Common myeloid progenitor, CD34-positive (primary cell): ENCODE measurements at regions not wholly inside any gene's neighbourhood (a gene's known extent, or its start where the extent isn't known, plus 50 kb on each side); places are given as distances from the start of the nearest gene placed in this dataset.

Experiments used
- CTCF ChIA-PET: fragments of 350-600 bp; sonication (Branson Sonifier 250); formaldehyde crosslinking; loops from one replicate; lab custom pipeline; 2021; ENCODE audit warnings: antibody characterized with exemption; lab: Charles Lee
- POLR2A ChIA-PET: fragments of 350-600 bp; sonication (Branson Sonifier 250); formaldehyde crosslinking; loops from one replicate; lab custom pipeline; 2021; ENCODE audit warnings: antibody characterized with exemption; lab: Charles Lee
- DNase-seq, 3 donors: peaks; one replicate each; pipeline versions ENCODE4 v3.0.0 to v3.0.0-alpha.2; 2013
- H3K27ac ChIP-seq, 2 experiments: 1 replicate in 1 of 2; 2 replicates in 1 of 2; pipeline ENCODE4 v1.7.0; 2013; ENCODE audit warnings: inconsistent platforms in 2 of 2, low read length in 2 of 2, mild to moderate bottlenecking in 2 of 2, low read depth in 1 of 2, moderate library complexity in 1 of 2; ENCODE audit not compliant: severe bottlenecking in 2 of 2, insufficient read depth in 1 of 2, poor library complexity in 1 of 2
- H3K27me3 ChIP-seq, 5 experiments: replicated peaks in 2 of 5; 1 replicate in 3 of 5; 2 replicates in 2 of 5; pipeline versions ENCODE4 v1.6.1 to v1.7.0; 2013; ENCODE audit warnings: low read length in 4 of 5, mild to moderate bottlenecking in 2 of 5, moderate library complexity in 2 of 5, inconsistent platforms in 1 of 5; ENCODE audit not compliant: insufficient read depth in 5 of 5, control insufficient read depth in 4 of 5
- H3K36me3 ChIP-seq, 4 experiments: 1 replicate in 2 of 4; 2 replicates in 2 of 4; pipeline versions ENCODE4 v1.6.1 to v1.7.0; 2013; ENCODE audit warnings: low read length in 3 of 4, control low read depth in 1 of 4, mild to moderate bottlenecking in 1 of 4; ENCODE audit not compliant: control insufficient read depth in 4 of 4, insufficient read depth in 4 of 4
- H3K4me1 ChIP-seq, 4 experiments: 1 replicate in 3 of 4; 2 replicates in 1 of 4; pipeline versions ENCODE4 v1.6.1 to v1.7.1; 2013; ENCODE audit warnings: low read length in 3 of 4, mild to moderate bottlenecking in 3 of 4, control low read depth in 1 of 4, inconsistent platforms in 1 of 4, moderate library complexity in 1 of 4; ENCODE audit not compliant: control insufficient read depth in 4 of 4, insufficient read depth in 4 of 4; ENCODE audit errors: control extremely low read depth in 1 of 4
- H3K4me3 ChIP-seq, 7 experiments: 1 replicate in 4 of 7; 2 replicates in 3 of 7; pipeline versions ENCODE4 v1.5.1 to v1.7.0; 2013; ENCODE audit warnings: mild to moderate bottlenecking in 7 of 7, low read length in 6 of 7, moderate library complexity in 6 of 7, inconsistent platforms in 2 of 7, low read depth in 2 of 7, control low read depth in 1 of 7; ENCODE audit not compliant: insufficient read depth in 4 of 7, control insufficient read depth in 1 of 7; ENCODE audit errors: extremely low read depth in 1 of 7
- H3K9me3 ChIP-seq, 5 experiments: 1 replicate in 4 of 5; 2 replicates in 1 of 5; pipeline versions ENCODE4 v1.6.1 to v1.7.1; 2013; ENCODE audit warnings: low read length in 4 of 5, mild to moderate bottlenecking in 2 of 5, inconsistent platforms in 1 of 5, low read depth in 1 of 5, moderate library complexity in 1 of 5; ENCODE audit not compliant: control insufficient read depth in 4 of 5, insufficient read depth in 2 of 5; ENCODE audit errors: control extremely low read depth in 1 of 5
- WGBS: methylation state at CpG from one replicate; pipeline ENCODE4 v1.1.5; 2013; ENCODE audit not compliant: insufficient coverage; 5-methylcytosine and 5-hydroxymethylcytosine counted together

- H3K4me1 ChIP-seq = no peaks in the 10 kb centered on the region
- ChIA-PET POLR2A (no interaction called here), CTCF (no interaction called here)
- H3K4me3 ChIP-seq = no peak overlapping the region
- H3K27ac ChIP-seq = no peak overlapping the region
- 81% methylated on average over 4 of the region's 5 CpGs for whole genome bisulfite sequencing
- H3K27me3 ChIP-seq = peaks cover 0 to 7% (median 4%) of the 10 kb centered on the region in 5 experiments
- no peak for DNase-seq
- no peaks in the 10 kb centered on the region for H3K36me3 ChIP-seq
- no peaks in the 10 kb centered on the region for H3K9me3 ChIP-seq
Measured at GRCh38 chr6:128724738-128725137, 158.2 kb upstream of the LAMA2 start.

DNA sequence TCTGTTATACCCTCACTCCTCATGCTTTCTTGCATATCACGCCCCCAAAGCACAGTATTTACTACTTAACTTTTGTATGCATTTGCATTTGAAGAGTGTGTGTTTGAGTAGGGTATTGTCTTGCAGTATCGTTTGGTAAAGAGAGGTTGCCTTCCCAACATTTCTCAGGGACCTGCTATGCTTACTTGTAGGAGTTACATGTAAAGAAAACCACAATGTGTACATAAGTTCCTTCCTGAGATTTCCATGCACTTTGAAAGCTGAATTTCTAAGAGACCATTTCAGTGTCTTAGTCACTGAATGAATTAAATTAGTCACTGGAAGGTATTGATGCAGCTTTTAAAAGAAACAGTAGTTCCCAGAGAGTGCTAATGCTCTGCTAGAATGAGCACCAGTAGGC lies 159.3 kb upstream of the LAMA2 start:
- no peaks in the 10 kb centered on the region for H3K4me1 ChIP-seq
- CTCF ChIA-PET = no interaction called here
- no peak overlapping the region for H3K4me3 ChIP-seq
- H3K36me3 ChIP-seq = no peaks in the 10 kb centered on the region
- peaks cover 0 to 7% (median 4%) of the 10 kb centered on the region in 5 experiments for H3K27me3 ChIP-seq
- no peaks in the 10 kb centered on the region for H3K9me3 ChIP-seq
- DNase-seq = no peak
- POLR2A ChIA-PET = no interaction called here
- H3K27ac ChIP-seq = no peak overlapping the region
- 40% methylated on average over 1 of the region's 2 CpGs for WGBS

GRCh38 chr6:128720891-128721290 lies 162.0 kb upstream of the LAMA2 start:
- Histone ChIP-seq H3K4me1 (no peaks in the 10 kb centered on the region), H3K36me3 (no peaks in the 10 kb centered on the region), H3K27ac (no peak overlapping the region), H3K27me3 (peaks cover 0 to 5% (median 4%) of the 10 kb centered on the region in 5 experiments), H3K9me3 (no peaks in the 10 kb centered on the region), H3K4me3 (no peak overlapping the region)
- ChIA-PET POLR2A (no interaction called here), CTCF (no interaction called here)
- no peak for DNase-seq
- WGBS = no CpG with 5 or more reads among the region's 2 CpGs

GRCh38 chr6:128719786-128720185 lies 163.2 kb upstream of the LAMA2 start:
- no peak for DNase-seq
- Histone ChIP-seq H3K4me3 (no peak overlapping the region), H3K27ac (no peak overlapping the region), H3K4me1 (no peaks in the 10 kb centered on the region), H3K36me3 (no peaks in the 10 kb centered on the region), H3K27me3 (peaks cover 0 to 4% (median 2%) of the 10 kb centered on the region in 5 experiments), H3K9me3 (no peaks in the 10 kb centered on the region)
- POLR2A ChIA-PET = no interaction called here
- CTCF ChIA-PET = no interaction called here
- WGBS = 100% methylated on average over 1 of the region's 3 CpGs

GRCh38 chr6:128713461-128713860 lies 169.5 kb upstream of the LAMA2 start:
- H3K4me1 ChIP-seq = no peaks in the 10 kb centered on the region
- H3K36me3 ChIP-seq = no peaks in the 10 kb centered on the region
- H3K9me3 ChIP-seq = no peaks in the 10 kb centered on the region
- no peaks in the 10 kb centered on the region for H3K27me3 ChIP-seq
- no peak overlapping the region for H3K4me3 ChIP-seq
- CTCF ChIA-PET = no interaction called here
- POLR2A ChIA-PET = no interaction called here
- no CpG with 5 or more reads among the region's 2 CpGs for WGBS
- H3K27ac ChIP-seq = no peak overlapping the region
- DNase-seq = no peak

- CTCF ChIA-PET = no interaction called here
Measured at GRCh38 chr6:128712898-128713297, 170.0 kb upstream of the LAMA2 start.

DNA sequence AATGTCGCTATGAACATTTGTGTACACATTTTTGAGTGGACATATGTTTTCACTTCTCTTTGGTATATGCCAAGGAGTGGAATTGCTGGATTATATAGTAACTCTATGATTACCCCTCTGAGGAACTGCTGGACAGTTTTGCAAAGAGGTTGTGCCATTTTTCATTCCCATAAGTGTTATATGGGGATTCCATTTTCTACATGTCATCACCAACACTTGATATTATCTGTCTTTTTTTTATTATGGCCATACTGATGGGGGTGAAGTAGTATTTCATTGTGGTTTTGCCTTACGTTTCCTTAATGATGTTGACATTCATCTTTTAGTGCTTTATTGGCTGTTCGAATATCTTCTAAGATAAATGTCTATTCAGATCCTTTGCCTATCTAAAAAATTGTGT lies 171.8 kb upstream of the LAMA2 start:
- Histone ChIP-seq H3K27ac (no peak overlapping the region), H3K4me3 (no peak overlapping the region), H3K4me1 (no peaks in the 10 kb centered on the region), H3K36me3 (no peaks in the 10 kb centered on the region), H3K9me3 (no peaks in the 10 kb centered on the region), H3K27me3 (no peaks in the 10 kb centered on the region)
- DNase-seq = no peak
- ChIA-PET POLR2A (no interaction called here), CTCF (no interaction called here)
- WGBS = no CpG with 5 or more reads among the region's 3 CpGs

More at GRCh38 chr6:128712898-128713297, 170.0 kb upstream of the LAMA2 start:
- Histone ChIP-seq H3K27me3 (no peaks in the 10 kb centered on the region), H3K4me3 (no peak overlapping the region), H3K27ac (no peak overlapping the region), H3K9me3 (no peaks in the 10 kb centered on the region), H3K36me3 (no peaks in the 10 kb centered on the region), H3K4me1 (no peaks in the 10 kb centered on the region)
- no CpG with 5 or more reads among the region's 1 CpG for WGBS
- DNase-seq = no peak
- POLR2A ChIA-PET = no interaction called here
